ENCODE measurements at regions not wholly inside any gene's neighbourhood (a gene's known extent, or its start where the extent isn't known, plus 50 kb on each side); places are given as distances from the start of the nearest gene placed in this dataset.
A peak's percentile ranks its signal among the peaks of the same experiment; 100 is the strongest.
"Not testable (repeated sequence)": the region's sequence is repeated elsewhere in the genome, so short reads cannot be mapped to it uniquely, and the experiment has no call there.

GRCh38 chr7:136102881-136103280 lies 125.7 kb upstream of the MTPN start:
- DNase-seq: no peak

GRCh38 chr7:136092714-136093113 lies 115.6 kb upstream of the MTPN start:
- DNase-seq: not testable (repeated sequence)

DNA sequence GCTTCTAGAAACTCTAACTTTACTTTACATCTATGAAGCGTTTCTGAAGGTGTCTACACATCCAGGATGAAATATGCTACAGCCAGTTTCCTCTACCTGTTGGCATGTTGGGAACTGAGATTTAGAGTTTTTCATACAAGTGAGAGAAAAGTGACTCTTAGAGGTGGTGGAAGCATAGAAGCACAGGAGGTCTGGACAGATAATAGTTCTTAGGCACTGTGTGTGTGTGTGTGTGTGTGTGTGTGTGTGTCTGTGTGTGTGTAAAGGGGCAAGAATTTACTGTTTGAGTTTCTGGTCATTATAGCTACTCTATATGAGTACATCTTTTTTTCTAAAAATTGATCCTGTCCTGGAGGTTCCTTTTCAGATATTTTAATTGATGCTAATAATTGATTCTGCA lies 110.7 kb upstream of the MTPN start:
- no peak for DNase-seq

DNA sequence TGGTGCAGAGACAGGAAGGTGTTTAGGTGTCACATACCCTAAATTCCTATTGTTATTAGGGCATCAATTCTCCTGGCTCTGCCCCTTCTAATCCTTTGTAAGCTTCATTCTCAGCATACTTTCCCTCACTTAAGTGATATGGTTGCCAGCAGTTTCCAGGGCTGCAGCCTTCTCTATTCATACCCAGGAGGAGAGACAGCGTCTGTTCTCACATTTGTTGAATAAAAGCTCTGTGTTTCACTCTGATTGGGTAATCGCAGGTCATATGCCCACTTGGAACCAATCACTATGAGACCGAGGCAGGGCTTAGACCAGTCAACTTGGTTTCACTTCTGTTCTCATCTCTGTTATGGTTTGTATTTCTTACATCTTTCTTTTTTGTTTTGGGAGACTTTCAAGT lies 109.6 kb upstream of the MTPN start:
- DNase-seq: no peak

GRCh38 chr7:136079934-136080333 lies 102.8 kb upstream of the MTPN start:
- no peak for DNase-seq

GRCh38 chr7:136079478-136079892 lies 102.3 kb upstream of the MTPN start:
- DNase-seq: no peak

- DNase-seq: no peak
Measured at GRCh38 chr7:136079066-136079465, 101.9 kb upstream of the MTPN start.

GRCh38 chr7:136078630-136079029 lies 101.5 kb upstream of the MTPN start:
- DNase-seq: no peak

DNA sequence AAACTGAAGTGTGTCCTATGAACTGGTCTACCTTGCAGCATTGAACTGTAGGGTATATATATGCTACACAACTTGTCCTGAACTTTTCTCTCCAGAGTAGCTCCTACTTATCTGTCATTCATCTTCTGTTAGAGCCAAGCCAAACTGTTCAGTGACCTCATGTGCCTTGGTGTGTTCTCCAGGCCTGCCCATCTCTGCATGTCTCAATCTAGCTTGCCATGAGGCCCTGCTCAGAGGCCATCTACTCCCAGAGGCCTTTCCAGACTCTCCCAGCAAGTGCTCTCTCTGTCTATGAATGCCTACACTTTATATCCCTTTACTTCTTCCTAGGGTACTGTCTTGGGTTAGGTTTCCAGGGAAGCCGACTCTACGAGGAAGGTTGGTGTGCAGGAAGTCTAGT lies 99.8 kb upstream of the MTPN start:
- DNase-seq: no peak

DNA sequence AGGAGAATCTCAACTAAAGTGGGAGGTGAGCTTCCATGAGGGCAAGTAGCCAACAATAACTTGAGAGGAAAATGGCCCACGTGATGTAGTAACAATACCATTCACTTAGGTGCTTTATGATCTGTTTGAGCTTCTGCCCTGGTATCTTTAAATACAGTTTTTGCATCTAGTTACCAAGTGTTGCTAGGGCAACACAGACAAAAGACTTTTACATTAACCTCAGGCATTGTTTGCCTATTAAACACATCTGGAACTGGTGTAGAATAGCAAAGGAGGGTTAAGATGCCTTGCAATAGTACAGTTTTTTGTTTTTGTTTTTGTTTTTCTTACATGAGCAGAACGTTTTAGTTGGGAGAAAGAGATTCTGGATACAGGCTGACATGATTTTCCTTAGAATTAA lies 97.7 kb upstream of the MTPN start:
- peak; percentile 81 for DNase-seq

- DNase-seq: no peak
Measured at GRCh38 chr7:136072447-136072846, 95.3 kb upstream of the MTPN start.

DNA sequence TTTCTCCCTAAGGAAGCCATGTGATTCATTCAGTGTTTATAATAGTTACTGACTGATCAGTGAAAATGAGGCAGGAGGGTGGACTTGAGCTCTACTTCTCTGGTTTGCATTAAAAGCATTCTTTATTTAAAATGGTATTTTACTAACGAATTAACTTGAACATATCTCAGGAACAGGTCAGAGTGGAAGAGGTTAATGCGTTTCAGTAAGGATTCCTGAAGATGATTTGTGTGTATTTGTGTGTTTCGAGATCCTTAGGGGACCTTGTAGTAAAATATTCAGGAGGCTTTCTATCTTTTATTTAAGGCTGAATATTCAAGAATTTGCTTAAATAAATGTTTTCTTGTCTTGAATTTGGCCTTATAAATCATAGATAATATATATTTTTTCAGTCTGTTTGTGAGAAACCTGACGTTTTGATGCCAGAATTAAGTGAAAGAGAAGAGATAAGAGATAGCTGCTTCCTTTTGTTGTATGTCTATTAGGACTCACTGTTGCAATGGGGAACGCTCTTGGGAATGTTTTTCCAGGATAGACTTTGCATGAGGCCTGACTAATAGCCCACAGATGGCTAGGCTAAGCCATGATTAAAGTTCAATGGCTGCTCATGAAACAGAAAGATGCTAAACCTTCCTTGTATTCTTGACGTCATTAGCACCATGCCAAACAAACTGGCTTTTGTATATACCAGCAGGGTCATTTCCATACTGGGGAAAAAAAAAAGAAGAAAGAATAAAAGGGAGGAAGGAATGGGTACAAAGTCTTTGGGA lies 93.8 kb upstream of the MTPN start:
- DNase-seq: no peak

- no peak for DNase-seq
Measured at GRCh38 chr7:136069840-136070529, 92.8 kb upstream of the MTPN start.

GRCh38 chr7:136067277-136067676 lies 90.1 kb upstream of the MTPN start:
- no peak for DNase-seq

DNA sequence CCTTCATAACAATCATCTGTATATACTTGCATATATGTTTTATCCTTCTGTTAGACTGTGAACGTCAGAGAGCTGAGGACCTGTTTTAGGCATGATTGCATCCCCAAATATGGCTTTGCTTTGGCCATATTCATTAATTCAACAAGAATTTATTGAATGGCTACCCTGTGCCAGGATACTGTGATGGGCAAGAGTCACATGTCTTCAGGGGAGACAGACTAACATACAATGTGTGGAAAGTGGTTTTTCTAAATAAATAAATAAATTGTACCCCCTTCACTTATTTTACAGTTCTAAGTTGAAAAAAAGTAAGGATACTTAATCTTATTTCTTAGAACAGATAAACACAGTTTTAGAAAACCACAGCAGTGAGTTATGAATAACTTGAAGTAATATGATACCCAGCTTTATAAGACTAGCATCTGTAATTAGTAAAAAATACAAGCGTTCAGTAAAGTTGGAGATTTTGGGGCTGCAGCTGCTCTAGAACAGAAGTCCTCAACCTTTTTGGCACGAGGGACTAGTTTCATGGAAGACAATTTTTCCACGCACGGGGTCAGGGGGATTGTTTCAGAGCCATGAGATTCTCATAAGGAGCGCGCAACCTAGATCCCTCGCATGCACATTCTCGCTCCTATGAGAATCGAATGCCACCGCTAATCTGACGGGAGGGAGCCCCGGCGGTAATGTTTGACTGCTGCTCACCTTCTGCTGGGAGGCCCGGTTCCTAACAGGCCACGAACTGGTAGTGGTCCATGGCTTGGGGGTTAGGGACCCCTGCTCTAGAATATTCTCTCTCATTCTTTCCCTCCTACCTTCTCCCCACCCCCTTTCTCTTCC lies 89.4 kb upstream of the MTPN start:
- DNase-seq: no peak

DNA sequence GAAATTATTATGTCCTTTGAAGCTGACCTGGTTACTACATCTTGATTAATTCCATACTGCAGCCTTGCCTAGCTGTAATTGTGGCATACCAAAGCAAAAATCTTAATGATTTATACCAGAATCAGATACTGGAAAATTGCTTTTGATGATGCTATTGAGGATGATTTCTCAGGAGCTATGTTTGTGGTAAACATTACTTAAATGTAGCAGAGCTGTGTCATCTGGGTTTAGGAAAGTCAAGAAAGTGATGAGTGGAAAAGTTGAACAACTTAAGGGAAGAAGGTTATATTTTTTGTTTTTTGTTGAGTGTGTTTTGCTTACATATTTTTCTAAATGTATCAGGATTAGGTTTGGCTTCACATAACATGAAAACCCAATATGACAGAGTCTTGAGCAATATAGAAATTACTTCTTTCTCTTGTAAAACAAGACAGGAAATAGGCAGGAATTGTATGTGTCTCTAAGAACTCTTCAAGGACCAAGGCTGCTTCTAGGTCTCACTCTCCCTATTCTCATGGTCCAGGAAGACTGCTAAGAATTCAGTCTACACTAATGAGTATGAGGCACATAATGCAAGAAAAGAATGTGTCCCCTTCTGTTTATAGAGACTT lies 87.6 kb upstream of the MTPN start:
- DNase-seq: no peak

DNA sequence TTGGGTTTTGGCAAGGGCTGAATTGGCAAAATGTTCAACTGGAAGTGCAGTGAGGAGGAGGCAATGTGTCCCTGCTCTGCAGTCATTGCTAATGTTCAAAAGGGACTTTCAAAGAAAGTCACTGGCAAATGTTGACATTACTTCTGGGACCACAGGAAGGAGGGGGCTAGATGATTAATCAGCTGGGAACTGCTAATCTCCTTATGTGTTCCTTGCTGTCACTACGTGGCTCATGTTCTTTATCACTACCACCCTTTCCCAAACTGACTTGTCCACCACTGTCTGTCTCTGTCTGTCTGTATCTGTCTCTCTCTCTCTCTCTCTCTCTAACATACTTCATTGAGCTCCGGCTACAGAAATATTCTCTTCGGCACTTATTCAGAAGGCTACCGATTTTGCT lies 86.9 kb upstream of the MTPN start:
- no peak for DNase-seq

- no peak for DNase-seq
Measured at GRCh38 chr7:136063326-136063666, 86.1 kb upstream of the MTPN start.

GRCh38 chr7:136062625-136063325 lies 85.6 kb upstream of the MTPN start:
- peak; percentile 35 for DNase-seq

DNA sequence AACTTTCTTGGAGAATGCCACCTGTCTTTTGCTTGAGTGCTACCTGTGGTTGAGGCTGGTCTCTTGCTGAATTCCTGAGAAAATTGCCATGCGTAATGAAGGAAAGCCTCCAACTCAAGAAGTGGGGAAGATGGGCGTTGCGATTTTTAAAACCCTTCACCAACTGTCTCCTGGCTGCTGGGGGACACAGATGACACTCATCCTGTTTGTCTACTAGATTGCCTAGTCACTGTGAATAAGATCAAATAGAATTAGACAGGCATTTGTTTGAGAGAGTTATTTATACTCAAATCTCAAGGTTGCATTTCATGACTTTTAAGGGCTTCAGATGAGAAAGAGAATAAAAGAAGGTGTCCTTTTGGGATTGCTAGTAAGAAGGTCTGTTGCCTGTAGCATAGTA lies 84.3 kb upstream of the MTPN start:
- DNase-seq: no peak

GRCh38 chr7:136058546-136058945 lies 81.4 kb upstream of the MTPN start:
- no peak for DNase-seq

DNA sequence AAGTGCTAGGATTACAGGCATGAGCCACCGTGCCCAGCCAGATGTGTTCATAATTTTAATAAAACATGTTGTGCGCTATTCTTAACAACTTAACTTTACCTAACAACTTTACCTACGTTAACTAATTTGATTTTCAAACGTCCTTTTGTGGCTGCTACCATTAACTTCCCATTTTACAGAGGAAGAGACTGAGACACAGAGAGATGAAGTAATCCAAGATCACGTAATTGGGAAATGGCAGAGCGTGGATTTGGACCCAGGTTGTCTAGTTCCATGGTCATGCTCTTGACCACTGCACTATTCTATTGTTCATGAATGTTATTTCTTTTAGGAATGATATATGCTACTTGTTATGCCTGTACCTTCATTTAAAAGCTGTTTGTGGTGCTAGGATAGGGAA lies 80.3 kb upstream of the MTPN start:
- no peak for DNase-seq
